Adrenal gland (tissue), 9 donors: ENCODE measurements at regions not wholly inside any gene's neighbourhood (a gene's known extent, or its start where the extent isn't known, plus 50 kb on each side); places are given as distances from the start of the nearest gene placed in this dataset.

ENCODE experiments used
- DNase-seq, 7 donors: peaks; one replicate each; pipeline ENCODE4 v3.0.0-alpha.2; 2019 to 2020
- H3K27ac ChIP-seq, 5 donors: fragments of 200-600 bp; sonication (generic) in 4 of 5; 1 replicate in 3 of 5; 2 replicates in 2 of 5; pipeline versions ENCODE4 v1.5.1 to v1.8.0; 2016 to 2020; ENCODE audit warnings: mild to moderate bottlenecking in 1 of 5
- H3K27me3 ChIP-seq: fragments of 200-600 bp; 2 replicates; pipeline ENCODE4 v1.8.0; 2021
- H3K36me3 ChIP-seq, 2 donors: fragments of 200-600 bp; replicated peaks in 1 of 2; 1 replicate in 1 of 2; 2 replicates in 1 of 2; pipeline versions ENCODE4 v1.5.1 to v1.8.0; 2018 to 2022
- H3K4me1 ChIP-seq, 2 donors: fragments of 200-600 bp; replicated peaks in 1 of 2; 1 replicate in 1 of 2; 2 replicates in 1 of 2; pipeline versions ENCODE4 v1.5.1 to v1.8.0; 2018 to 2021
- H3K4me3 ChIP-seq, 4 donors: fragments of 200-600 bp; sonication (generic) in 3 of 4; one replicate each; pipeline ENCODE4 v1.5.1; 2016 to 2018
- H3K9me3 ChIP-seq, 3 donors: fragments of 200-600 bp; sonication (generic) in 1 of 3; replicated peaks in 1 of 3; 1 replicate in 2 of 3; 2 replicates in 1 of 3; pipeline versions ENCODE4 v1.5.1 to v1.8.0; 2016 to 2021
- CTCF ChIP-seq, 6 experiments: fragments of 450-650 bp in 4 of 6; fragments of 200-600 bp in 2 of 6; sonication (generic) in 1 of 6; IDR thresholded peaks; 1 replicate in 5 of 6; 2 replicates in 1 of 6; pipeline versions ENCODE4 v1.5.1 to v1.8.0; 2016 to 2021; ENCODE audit warnings: antibody characterized with exemption in 6 of 6, mild to moderate bottlenecking in 2 of 6, moderate library complexity in 1 of 6
- POLR2A ChIP-seq, 2 donors: fragments of 450-650 bp; IDR thresholded peaks; one replicate each; pipeline ENCODE4 v1.6.1; 2017; ENCODE audit warnings: antibody characterized with exemption in 2 of 2, mild to moderate bottlenecking in 2 of 2, moderate library complexity in 1 of 2
- WGBS, 4 donors: extraction: QIAGEN DNeasy Blood & Tissue Kit in 2 of 4; methylation state at CpG; one replicate each; pipeline versions ENCODE4 v1.1.5 to v1.1.7; 2013 to 2017; 5-methylcytosine and 5-hydroxymethylcytosine counted together
- intact Hi-C, 2 donors: fragments of 100-400 bp; cut with DNase I; formaldehyde crosslinking; loops; one replicate each; pipeline versions ENCODE4 v1.14.1 to v1.15.0; 2022 to 2023
- donor health status: healthy with polysubstance abuse.
- donor health status: Bipolar disorder and iron deficiency.
- donor health status: DM: yes; HTN: yes; CAD: no.
- donor health status: DM: no; HTN: no; CAD: no.
- donor health status: DM: no; HTN: no; CAD: no.

GRCh38 chr20:40282941-40283340 is 406.1 kb downstream of the MAFB start:
- H3K27me3 ChIP-seq = no peaks in the 10 kb centered on the region
- H3K9me3 ChIP-seq = no peaks in the 10 kb centered on the region
- no peaks in the 10 kb centered on the region for H3K36me3 ChIP-seq
- TF ChIP-seq POLR2A (IDR thresholded peaks at IDR 0.05) = no peak
- no peak for TF ChIP-seq CTCF (IDR thresholded peaks at IDR 0.05)
- H3K27ac ChIP-seq = no peak overlapping the region
- WGBS, 4 donors = 54 to 63% (median 59%) methylated on average over 2 of the region's 2 CpGs
- no peak overlapping the region for H3K4me3 ChIP-seq
- DNase-seq = no peak
- peaks cover 0 to 14% of the 10 kb centered on the region in 2 donors for H3K4me1 ChIP-seq
- intact Hi-C loops = no loop called here

GRCh38 chr20:40282541-40282940 is 406.5 kb downstream of the MAFB start:
- Histone ChIP-seq H3K4me3 (no peak overlapping the region), H3K27me3 (no peaks in the 10 kb centered on the region), H3K36me3 (no peaks in the 10 kb centered on the region), H3K9me3 (no peaks in the 10 kb centered on the region), H3K27ac (no peak overlapping the region), H3K4me1 (peaks cover 0 to 14% of the 10 kb centered on the region in 2 donors)
- 18 to 31% (median 27%) methylated on average over 2 of the region's 2 CpGs for WGBS, 4 donors
- intact Hi-C loops = no loop called here
- no peak for DNase-seq
- TF ChIP-seq POLR2A (IDR thresholded peaks at IDR 0.05) (no peak), CTCF (IDR thresholded peaks at IDR 0.05) (no peak)

- Histone ChIP-seq H3K36me3 (no peaks in the 10 kb centered on the region), H3K9me3 (no peaks in the 10 kb centered on the region), H3K27me3 (no peaks in the 10 kb centered on the region), H3K27ac (no peak overlapping the region), H3K4me3 (no peak overlapping the region), H3K4me1 (peaks cover 0 to 14% of the 10 kb centered on the region in 2 donors)
- 88 to 96% (median 90%) methylated on average over 4 of the region's 4 CpGs for WGBS, 4 donors
- no peak for DNase-seq
- TF ChIP-seq CTCF (IDR thresholded peaks at IDR 0.05) (no peak), POLR2A (IDR thresholded peaks at IDR 0.05) (no peak)
- intact Hi-C loops = no loop called here
These were observed 408.4 kb downstream of the MAFB start for GRCh38 chr20:40280616-40281015.

GRCh38 chr20:40279390-40279789 is 409.6 kb downstream of the MAFB start:
- Histone ChIP-seq H3K9me3 (no peaks in the 10 kb centered on the region), H3K4me3 (no peak overlapping the region), H3K36me3 (no peaks in the 10 kb centered on the region), H3K27ac (peak overlapping the region in 1 of 5 donors; percentile 60), H3K4me1 (peaks cover 0 to 14% of the 10 kb centered on the region in 2 donors), H3K27me3 (no peaks in the 10 kb centered on the region)
- TF ChIP-seq POLR2A (IDR thresholded peaks at IDR 0.05) = no peak
- no peak for TF ChIP-seq CTCF (IDR thresholded peaks at IDR 0.05)
- DNase-seq = peak; percentile 26 to 63 (median 33)
- intact Hi-C loops = no loop called here
- 48 to 62% (median 52%) methylated on average over 1 of the region's 1 CpG for WGBS, 4 donors
